ENCODE measurements at regions not wholly inside any gene's neighbourhood (a gene's known extent, or its start where the extent isn't known, plus 50 kb on each side); places are given as distances from the start of the nearest gene placed in this dataset.

- H3K9me1 ChIP-seq (ENCODE audit: control insufficient read depth, insufficient read depth, low read length), result no peaks in the 10 kb centered on the region
- no peak overlapping the region for H3K9ac ChIP-seq (ENCODE audit: insufficient read depth in 1 of 2, low read depth in 2 of 2, low read length in 2 of 2)
- WGBS (ENCODE audit: insufficient coverage, low coverage, missing lambda C conversion rate), result 7% methylated on average over 7 of the region's 8 CpGs
- in situ Hi-C loops (cut with MboI), result no loop called here
- H3K79me2 ChIP-seq (ENCODE audit: control insufficient read depth, insufficient read depth, low read length), result no peaks in the 10 kb centered on the region
- intact Hi-C loops (cut with micrococcal nuclease), result no loop called here
- no peak for FAIRE-seq
- no peak overlapping the region for H3K4me2 ChIP-seq (ENCODE audit: insufficient read depth, low read length)
- POLR2A ChIA-PET, result no interaction called here
- CTCF ChIA-PET (ENCODE audit: low intra/inter-chr PET ratio), result no interaction called here
- H3K4me3 ChIP-seq, result no peak overlapping the region
- TF ChIP-seq ZNF280A (IDR thresholded peaks at IDR 0.05; ENCODE audit: low read depth, partially characterized antibody), result no peak
- no peak for TF ChIP-seq ZNF277 (CRISPR knock-in tag; IDR thresholded peaks at IDR 0.05; ENCODE audit: borderline replicate concordance)
- TF ChIP-seq SOX6 (IDR thresholded peaks at IDR 0.05), result no peak
- no peak for TF ChIP-seq MCM5 (IDR thresholded peaks at IDR 0.05; ENCODE audit: low read depth)
- TF ChIP-seq RHOXF2B (CRISPR knock-in tag; conservative IDR thresholded peaks at IDR 0.05), result no peak
- TF ChIP-seq NR2C2 (CRISPR knock-in tag; IDR thresholded peaks at IDR 0.05), result no peak
- TF ChIP-seq NR2C2 (tag; IDR thresholded peaks at IDR 0.05), result no peak
- H2AFZ ChIP-seq (ENCODE audit: low read depth, low read length), result no peak overlapping the region
- no peak overlapping the region for H3K27ac ChIP-seq (ENCODE audit: extremely low read depth, low read depth, low read length)
- no peaks in the 10 kb centered on the region for H4K20me1 ChIP-seq (replicated peaks; ENCODE audit: control insufficient read depth, insufficient read depth, low read length)
- no peaks in the 10 kb centered on the region for H3K27me3 ChIP-seq (ENCODE audit: control insufficient read depth in 2 of 2, insufficient read depth in 2 of 2, low read length in 2 of 2)
- no peak for DNase-seq (ENCODE audit: extremely low read depth in 1 of 4, low spot score in 3 of 4)
- BruUV-seq (replicated peaks), result no TSS peak
- no peaks in the 10 kb centered on the region for H3K4me1 ChIP-seq (replicated peaks in 1 of 2; ENCODE audit: control insufficient read depth in 2 of 2, insufficient read depth in 2 of 2, low read length in 2 of 2)
- no peaks in the 10 kb centered on the region for H3K9me3 ChIP-seq (replicated peaks; ENCODE audit: control insufficient read depth, insufficient read depth, low read depth, low read length)
- no peaks in the 10 kb centered on the region for H3K36me3 ChIP-seq (ENCODE audit: control insufficient read depth, insufficient read depth, low read length)
- no peak for ATAC-seq
These were observed 83.4 kb upstream of the PACRGL start for GRCh38 chr4:20616848-20617247.
